Cardiac fibroblast (primary cell): ENCODE measurements at regions not wholly inside any gene's neighbourhood (a gene's known extent, or its start where the extent isn't known, plus 50 kb on each side); places are given as distances from the start of the nearest gene placed in this dataset.

Source experiments
- DNase-seq, 2 donors: peaks; one replicate each; pipeline versions ENCODE4 v3.0.0 to v3.0.0-alpha.2; 2010; ENCODE audit warnings: low read depth in 2 of 2
- H3K4me3 ChIP-seq, 2 donors: replicated peaks in 1 of 2; 1 replicate in 1 of 2; 2 replicates in 1 of 2; pipeline ENCODE4 v1.5.1; 2011; ENCODE audit warnings: low read depth in 2 of 2, low read length in 2 of 2, mild to moderate bottlenecking in 2 of 2, moderate library complexity in 1 of 2
- TF ChIP-seq, protein P1 (sequence below): IDR thresholded peaks from one replicate; pipeline ENCODE4 v1.5.1; 2011; ENCODE audit warnings: low read depth, mild to moderate bottlenecking, low read length, inconsistent platforms

DNA sequence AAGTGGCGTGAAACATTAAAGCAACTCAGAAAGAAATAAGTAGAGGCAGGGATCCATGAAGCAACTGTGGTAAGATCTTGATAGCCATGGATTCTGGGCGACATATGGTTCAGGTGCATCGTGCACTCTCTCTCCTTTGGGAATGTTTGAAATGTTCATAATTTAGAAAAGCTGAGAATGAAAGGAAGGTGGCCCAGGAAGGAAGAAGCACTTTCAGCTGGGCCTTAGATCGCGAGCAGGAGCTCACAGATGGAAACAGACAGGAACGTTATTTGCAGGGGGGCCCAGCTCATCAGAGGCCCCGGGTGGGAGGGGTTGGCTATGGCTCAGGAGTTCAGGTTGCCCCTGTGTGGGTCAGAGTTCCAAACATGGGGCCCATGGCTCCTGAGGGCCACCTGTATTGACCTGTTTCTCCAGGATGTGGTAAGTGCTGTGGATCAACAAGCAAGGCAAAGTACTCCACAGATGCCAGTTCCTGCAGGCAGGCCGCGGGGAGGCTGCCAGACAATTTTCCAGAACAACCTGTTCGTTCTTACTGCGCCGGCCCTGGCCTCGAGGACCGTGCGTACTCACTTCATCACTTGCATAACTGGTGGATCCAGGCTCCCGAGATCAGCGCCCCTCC, 253.2 kb downstream of the TOMM20 start:
- no peak overlapping the region for H3K4me3 ChIP-seq
- TF ChIP-seq, protein P1, sequence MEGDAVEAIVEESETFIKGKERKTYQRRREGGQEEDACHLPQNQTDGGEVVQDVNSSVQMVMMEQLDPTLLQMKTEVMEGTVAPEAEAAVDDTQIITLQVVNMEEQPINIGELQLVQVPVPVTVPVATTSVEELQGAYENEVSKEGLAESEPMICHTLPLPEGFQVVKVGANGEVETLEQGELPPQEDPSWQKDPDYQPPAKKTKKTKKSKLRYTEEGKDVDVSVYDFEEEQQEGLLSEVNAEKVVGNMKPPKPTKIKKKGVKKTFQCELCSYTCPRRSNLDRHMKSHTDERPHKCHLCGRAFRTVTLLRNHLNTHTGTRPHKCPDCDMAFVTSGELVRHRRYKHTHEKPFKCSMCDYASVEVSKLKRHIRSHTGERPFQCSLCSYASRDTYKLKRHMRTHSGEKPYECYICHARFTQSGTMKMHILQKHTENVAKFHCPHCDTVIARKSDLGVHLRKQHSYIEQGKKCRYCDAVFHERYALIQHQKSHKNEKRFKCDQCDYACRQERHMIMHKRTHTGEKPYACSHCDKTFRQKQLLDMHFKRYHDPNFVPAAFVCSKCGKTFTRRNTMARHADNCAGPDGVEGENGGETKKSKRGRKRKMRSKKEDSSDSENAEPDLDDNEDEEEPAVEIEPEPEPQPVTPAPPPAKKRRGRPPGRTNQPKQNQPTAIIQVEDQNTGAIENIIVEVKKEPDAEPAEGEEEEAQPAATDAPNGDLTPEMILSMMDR = no peak
- DNase-seq = no peak

DNA sequence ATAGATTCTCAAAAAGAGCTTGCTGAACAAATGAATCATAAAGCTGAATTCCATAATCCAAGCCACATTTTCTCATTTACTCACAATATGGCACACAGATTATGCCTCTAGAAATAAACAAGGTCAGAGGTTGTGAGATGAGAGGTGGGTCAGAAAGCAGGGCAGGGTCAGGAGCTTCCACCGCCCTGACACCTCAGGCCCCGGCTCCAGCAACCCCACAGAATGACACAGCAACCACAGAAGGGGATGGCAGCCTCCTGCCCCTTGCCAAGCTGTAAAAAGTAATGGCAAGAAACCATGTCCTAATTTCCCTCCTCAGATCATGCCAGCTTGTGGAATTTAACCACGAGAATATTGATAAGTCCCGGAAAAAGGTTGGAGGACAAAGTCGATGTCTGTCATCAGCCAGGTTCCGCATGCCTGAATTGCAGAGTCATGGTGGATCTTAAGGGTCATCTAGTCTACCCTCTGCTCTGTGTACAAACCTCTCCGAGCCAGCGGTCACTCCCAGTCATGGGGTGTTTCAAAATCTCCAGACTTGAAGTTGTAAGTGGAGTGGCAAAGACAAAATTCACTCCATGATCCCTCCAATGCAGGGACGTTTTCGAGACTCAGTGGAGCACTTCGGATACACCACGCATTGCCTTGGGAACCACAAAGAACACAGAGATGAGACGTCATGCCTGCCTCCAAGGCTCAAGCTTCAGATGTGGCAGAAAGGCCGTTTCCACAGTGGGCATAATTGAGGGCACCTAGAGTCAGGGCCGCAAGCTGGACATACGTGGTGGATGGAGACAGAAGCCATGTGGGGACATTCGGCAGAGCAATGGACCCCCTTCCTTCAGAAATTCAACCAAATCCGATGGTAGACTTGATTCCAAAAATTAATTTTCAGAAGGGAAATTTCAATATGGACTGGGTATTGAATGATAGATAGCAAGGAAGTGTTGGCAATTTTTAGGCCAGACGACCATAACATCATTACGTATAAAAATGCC, 254.0 kb downstream of the TOMM20 start:
- no peak overlapping the region for H3K4me3 ChIP-seq
- DNase-seq = no peak
- TF ChIP-seq, protein P1 = no peak

DNA sequence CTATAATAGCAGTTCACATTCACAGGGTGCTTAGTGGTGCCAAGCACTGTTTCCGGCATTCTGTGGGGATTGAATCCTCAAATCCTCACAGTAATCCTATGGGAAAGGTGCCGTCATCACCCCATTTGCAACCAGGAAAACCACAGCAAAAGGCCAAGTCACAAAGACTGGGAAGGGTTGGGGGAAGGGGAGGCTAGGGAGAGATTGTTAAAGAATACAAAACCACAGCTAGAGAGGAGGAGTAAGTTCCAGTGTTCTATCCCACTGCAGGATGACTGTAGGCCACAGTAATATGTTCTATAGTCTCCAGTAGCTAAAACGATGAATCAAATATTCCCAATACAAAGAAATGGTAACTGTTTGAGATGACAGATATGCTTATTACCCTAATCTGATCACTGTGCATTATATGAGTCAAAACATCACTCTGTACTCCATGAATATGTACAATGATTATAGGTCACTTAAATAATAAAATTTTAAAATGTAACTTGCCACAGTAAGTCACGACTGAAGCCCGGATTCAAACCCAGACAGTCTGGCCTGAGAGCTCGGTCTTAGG, 256.8 kb downstream of the TOMM20 start:
- TF ChIP-seq, protein P1 = no peak
- H3K4me3 ChIP-seq = no peak overlapping the region
- peak in 1 of 2 donors; percentile 78 for DNase-seq

DNA sequence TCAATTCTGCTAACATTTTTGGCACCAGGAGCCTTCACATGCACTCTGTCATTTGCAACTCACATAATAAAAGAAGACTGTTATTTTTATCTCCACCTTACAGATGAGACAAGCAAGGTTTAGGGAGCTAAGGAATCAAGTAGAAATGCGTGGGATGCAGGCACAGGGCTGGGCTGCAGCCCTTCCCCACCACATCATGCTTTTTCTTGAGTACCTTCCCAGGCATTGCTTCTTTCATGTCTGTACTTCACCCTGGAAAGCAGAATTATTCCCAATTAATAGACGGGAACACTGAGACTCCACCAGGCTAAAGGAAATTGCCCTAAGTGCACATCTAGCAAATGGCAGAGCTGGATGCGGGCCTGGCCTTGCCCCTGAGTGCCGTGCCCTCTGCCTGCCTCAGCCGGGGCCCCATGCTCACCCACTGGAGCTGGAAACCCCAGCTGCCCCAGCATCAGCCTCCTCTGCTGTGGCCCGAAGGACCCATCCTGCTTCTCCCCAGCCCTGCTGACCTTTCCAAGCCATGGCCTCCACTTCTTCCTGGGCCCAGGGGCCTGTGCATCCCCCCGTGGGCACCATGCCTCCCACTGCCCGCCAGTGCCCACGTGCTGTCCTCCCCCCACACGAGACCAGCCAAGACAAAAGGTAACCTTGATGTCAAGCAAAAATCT, 257.5 kb downstream of the TOMM20 start:
- TF ChIP-seq, protein P1 = no peak
- no peak for DNase-seq
- H3K4me3 ChIP-seq = no peak overlapping the region

DNA sequence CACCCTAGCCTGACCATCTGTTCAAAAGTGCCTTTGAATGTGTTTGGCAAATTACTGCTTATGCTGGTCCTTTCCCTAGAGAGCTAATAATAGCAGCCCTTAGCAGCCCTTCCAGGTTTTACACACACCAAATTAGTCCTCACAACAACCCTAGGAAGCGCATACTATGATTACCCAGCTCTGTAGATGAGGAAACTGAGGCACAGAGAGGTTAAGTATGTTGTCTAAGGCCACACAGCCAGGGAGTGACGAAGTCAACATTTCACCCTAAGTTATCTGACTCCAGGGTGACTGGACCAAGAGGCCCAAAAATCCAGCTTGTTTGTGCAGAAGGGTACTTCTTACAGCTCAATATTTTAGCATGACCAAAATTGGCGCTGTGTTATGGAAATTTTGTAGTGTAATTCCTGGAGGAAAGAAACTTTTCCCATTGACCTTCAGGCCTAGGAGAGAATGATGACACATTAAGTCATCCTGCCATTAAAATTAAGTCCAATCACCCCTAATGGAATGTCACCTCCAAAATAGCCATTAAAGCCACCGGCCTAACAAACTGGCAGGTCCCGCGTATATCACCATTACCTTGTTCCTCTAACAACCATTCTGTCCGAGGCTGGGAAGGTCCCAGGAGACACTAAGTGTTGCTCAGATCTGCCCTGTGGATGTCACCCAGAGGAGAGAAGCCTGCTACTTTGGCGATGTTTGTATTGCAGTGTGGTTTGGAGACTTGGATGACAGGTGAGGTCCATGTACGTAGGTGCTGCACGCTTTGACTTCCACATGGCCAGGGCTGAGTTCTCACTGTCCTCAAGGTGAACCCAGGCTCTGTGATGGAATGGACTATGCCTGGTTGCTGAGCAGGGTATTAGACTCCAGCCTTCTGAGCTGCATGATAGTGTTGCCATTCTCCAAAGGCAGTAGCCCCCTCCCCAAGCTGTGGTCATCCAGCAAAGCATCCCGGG, 258.3 kb downstream of the TOMM20 start:
- DNase-seq = no peak
- no peak overlapping the region for H3K4me3 ChIP-seq
- TF ChIP-seq, protein P1 = no peak
